ENCODE measurements at regions not wholly inside any gene's neighbourhood (a gene's known extent, or its start where the extent isn't known, plus 50 kb on each side); places are given as distances from the start of the nearest gene placed in this dataset.

GRCh38 chr22:19580291-19580890, 56.2 kb upstream of the CLDN5 start:
- Histone ChIP-seq H3K79me2 (ENCODE audit: insufficient read depth, low read length) (no peaks in the 10 kb centered on the region), H3K27me3 (ENCODE audit: insufficient read depth, low read length) (no peaks in the 10 kb centered on the region), H3K4ac (ENCODE audit: low read depth, low read length) (no peak overlapping the region), H3K23ac (ENCODE audit: insufficient read length, low read depth, low read length) (no peak overlapping the region), H3K18ac (ENCODE audit: insufficient read length, low read depth, low read length) (no peak overlapping the region), H4K5ac (ENCODE audit: insufficient read length, low read depth, low read length) (no peak overlapping the region), H2BK20ac (ENCODE audit: low read depth, low read length, poor library complexity, severe bottlenecking) (no peak overlapping the region), H3K14ac (ENCODE audit: insufficient read depth, low read length) (no peak overlapping the region), H3K27ac (ENCODE audit: insufficient read length, low read depth, low read length) (no peak overlapping the region), H3K4me2 (ENCODE audit: insufficient read depth, insufficient read length, low read length) (no peak overlapping the region), H3K9me3 (ENCODE audit: control insufficient read depth, low read depth, low read length) (no peaks in the 10 kb centered on the region), H4K20me1 (ENCODE audit: control insufficient read depth, insufficient read depth, insufficient read length) (no peaks in the 10 kb centered on the region), H2AK5ac (ENCODE audit: insufficient read length, low read length) (no peak overlapping the region), H3K79me1 (ENCODE audit: insufficient read depth, low read depth, low read length, poor library complexity, severe bottlenecking) (no peaks in the 10 kb centered on the region), H2BK12ac (ENCODE audit: insufficient read length, low read depth, low read length) (no peak overlapping the region), H2BK120ac (ENCODE audit: low read depth, low read length, poor library complexity, severe bottlenecking) (no peak overlapping the region), H4K91ac (ENCODE audit: insufficient read length, low read depth, low read length) (no peak overlapping the region), H2BK15ac (ENCODE audit: low read depth, low read length) (no peak overlapping the region), H3K23me2 (ENCODE audit: insufficient read length, low read depth, low read length, poor library complexity, severe bottlenecking) (peaks cover 3% of the 10 kb centered on the region), H3K9ac (ENCODE audit: extremely low read depth, insufficient read length, low read length) (no peak overlapping the region), H2AFZ (ENCODE audit: low read length) (no peak overlapping the region), H3K4me1 (ENCODE audit: insufficient read depth, low read length) (no peaks in the 10 kb centered on the region; the same call in 1 of the 2 replicates), H4K8ac (replicated peaks; ENCODE audit: insufficient read length, low read depth, low read length) (no peak overlapping the region), H3K56ac (ENCODE audit: insufficient read length, low read depth, low read length) (no peak overlapping the region), H2BK5ac (ENCODE audit: insufficient read length, low read length) (no peak overlapping the region), H3T11ph (ENCODE audit: low read length) (no peak overlapping the region)
- no peak for DNase-seq
- peaks cover 3% of the 10 kb centered on the region for H3K27me3 Mint-ChIP-seq (ENCODE audit: low read depth)
- TF ChIP-seq CTCF (conservative IDR thresholded peaks at IDR 0.05): no peak
- H3K9me3 Mint-ChIP-seq: no peaks in the 10 kb centered on the region
- H3K27ac Mint-ChIP-seq: no peak overlapping the region; a peak in 1 of 7 replicates
- no CpG with 5 or more reads among the region's 5 CpGs for WGBS (ENCODE audit: extremely low coverage, insufficient read length, low lambda C conversion rate)
- no peak overlapping the region for H3K4me3 Mint-ChIP-seq
- H3K4me1 Mint-ChIP-seq: peaks cover 12 to 18% of the 10 kb centered on the region in 2 experiments
- H3K36me3 Mint-ChIP-seq (ENCODE audit: insufficient read depth in 1 of 3, low read depth in 3 of 3): no peaks in the 10 kb centered on the region

All from H9 (cell line).